ENCODE measurements at regions not wholly inside any gene's neighbourhood (a gene's known extent, or its start where the extent isn't known, plus 50 kb on each side); places are given as distances from the start of the nearest gene placed in this dataset.

GRCh38 chr11:90700789-90701439 is 478.1 kb upstream of the CHORDC1 start:
- POLR2A ChIA-PET, result no interaction called here
- dilution Hi-C loops (cut with MboI; ENCODE audit: extremely low pct_ligation_motif_present, low sequenced_read_pairs) (no loop called here), intact Hi-C loops (cut with micrococcal nuclease) (no loop called here)

GRCh38 chr11:90699791-90700400 is 477.0 kb upstream of the CHORDC1 start:
- no peaks in the 10 kb centered on the region for H3K9me3 ChIP-seq (replicated peaks; ENCODE audit: control insufficient read depth, insufficient read depth, low read length)
- dilution Hi-C loops (cut with MboI; ENCODE audit: extremely low pct_ligation_motif_present, low sequenced_read_pairs), result no loop called here
- no peaks in the 10 kb centered on the region for H3K4me1 ChIP-seq (ENCODE audit: control insufficient read depth, extremely low read depth, insufficient read depth, low read length)
- H2AFZ ChIP-seq (ENCODE audit: low read depth, low read length), result no peak overlapping the region
- intact Hi-C loops (cut with micrococcal nuclease), result no loop called here
- TF ChIP-seq EZH2 (IDR thresholded peaks at IDR 0.05; ENCODE audit: borderline replicate concordance, low read depth, low read length, severe bottlenecking) (no peak), POLR2AphosphoS5 (IDR thresholded peaks at IDR 0.05; ENCODE audit: insufficient read depth, low read depth, low read length) (no peak), MAX (IDR thresholded peaks at IDR 0.05; ENCODE audit: insufficient read depth, insufficient read length) (no peak)
- BruUV-seq (replicated peaks), result no TSS peak
- no peak for DNase-seq (ENCODE audit: low read depth, low spot score)
- POLR2A ChIA-PET, result no interaction called here
- H3K4me2 ChIP-seq (ENCODE audit: insufficient read depth, low read length), result no peak overlapping the region
- H3K9ac ChIP-seq (replicated peaks; ENCODE audit: extremely low read depth, insufficient read depth, low read length), result no peak overlapping the region
- H3K4me3 ChIP-seq (replicated peaks in 1 of 3; ENCODE audit: insufficient read depth in 1 of 3, low read depth in 1 of 3, low read length in 3 of 3), result no peak overlapping the region
- no peaks in the 10 kb centered on the region for H3K36me3 ChIP-seq (ENCODE audit: control insufficient read depth in 2 of 2, extremely low read depth in 1 of 2, insufficient read depth in 2 of 2, low read length in 2 of 2)
- no peaks in the 10 kb centered on the region for H3K9me1 ChIP-seq (replicated peaks; ENCODE audit: control insufficient read depth, extremely low read depth, insufficient read depth, low read length)
- H3K27me3 ChIP-seq (ENCODE audit: control insufficient read depth in 2 of 2, insufficient read depth in 2 of 2, low read length in 2 of 2), result no peaks in the 10 kb centered on the region
- H4K20me1 ChIP-seq (replicated peaks; ENCODE audit: control insufficient read depth, extremely low read depth, insufficient read depth, low read length), result no peaks in the 10 kb centered on the region
- no peak for FAIRE-seq
- CTCF ChIA-PET, result no interaction called here
- no peaks in the 10 kb centered on the region for H3K79me2 ChIP-seq (ENCODE audit: control insufficient read depth, insufficient read depth, low read length)
- H3K27ac ChIP-seq (ENCODE audit: insufficient read depth, low read depth, low read length), result no peak overlapping the region

More at GRCh38 chr11:90700789-90701439, 478.1 kb upstream of the CHORDC1 start:
- CTCF ChIA-PET, result no interaction called here
- Histone ChIP-seq H3K79me2 (ENCODE audit: control insufficient read depth, insufficient read depth, low read length) (no peaks in the 10 kb centered on the region), H2AFZ (ENCODE audit: low read depth, low read length) (no peak overlapping the region), H3K9me1 (replicated peaks; ENCODE audit: control insufficient read depth, extremely low read depth, insufficient read depth, low read length) (no peaks in the 10 kb centered on the region), H3K27me3 (ENCODE audit: control insufficient read depth in 2 of 2, insufficient read depth in 2 of 2, low read length in 2 of 2) (no peaks in the 10 kb centered on the region), H3K4me2 (ENCODE audit: insufficient read depth, low read length) (no peak overlapping the region), H3K4me1 (ENCODE audit: control insufficient read depth, extremely low read depth, insufficient read depth, low read length) (no peaks in the 10 kb centered on the region), H3K36me3 (ENCODE audit: control insufficient read depth in 2 of 2, extremely low read depth in 1 of 2, insufficient read depth in 2 of 2, low read length in 2 of 2) (no peaks in the 10 kb centered on the region), H4K20me1 (replicated peaks; ENCODE audit: control insufficient read depth, extremely low read depth, insufficient read depth, low read length) (no peaks in the 10 kb centered on the region), H3K27ac (ENCODE audit: insufficient read depth, low read depth, low read length) (no peak overlapping the region), H3K4me3 (replicated peaks in 1 of 3; ENCODE audit: insufficient read depth in 1 of 3, low read depth in 1 of 3, low read length in 3 of 3) (no peak overlapping the region), H3K9ac (replicated peaks; ENCODE audit: extremely low read depth, insufficient read depth, low read length) (no peak overlapping the region), H3K9me3 (replicated peaks; ENCODE audit: control insufficient read depth, insufficient read depth, low read length) (no peaks in the 10 kb centered on the region)
- no peak for FAIRE-seq
- no TSS peak for BruUV-seq (replicated peaks)
- TF ChIP-seq MYC (IDR thresholded peaks at IDR 0.05; ENCODE audit: low read depth, low read length), result no peak
- TF ChIP-seq EZH2 (IDR thresholded peaks at IDR 0.05; ENCODE audit: borderline replicate concordance, low read depth, low read length, severe bottlenecking), result no peak
- no peak for TF ChIP-seq POLR2A (IDR thresholded peaks at IDR 0.05; ENCODE audit: low read depth, low read length)
- TF ChIP-seq FOS (IDR thresholded peaks at IDR 0.05; ENCODE audit: borderline replicate concordance, insufficient read depth, low read length), result no peak
- TF ChIP-seq GATA2 (IDR thresholded peaks at IDR 0.05; ENCODE audit: insufficient read depth, insufficient read length, low read depth, low read length), result no peak
- no peak for TF ChIP-seq POLR2AphosphoS5 (IDR thresholded peaks at IDR 0.05; ENCODE audit: insufficient read depth, low read depth, low read length)
- peak; percentile 10 for DNase-seq (ENCODE audit: low read depth, low spot score)

Data from endothelial cell of umbilical vein (primary cell).